OCI-M1 (cell line): ENCODE measurements at regions not wholly inside any gene's neighbourhood (a gene's known extent, or its start where the extent isn't known, plus 50 kb on each side); places are given as distances from the start of the nearest gene placed in this dataset.
"Not testable (repeated sequence)": the region's sequence is repeated elsewhere in the genome, so short reads cannot be mapped to it uniquely, and the experiment has no call there.

Source experiments
- DNase-seq: peaks from one replicate; lab custom pipeline; 2025; lab: John Stamatoyannopoulos, UW

DNA sequence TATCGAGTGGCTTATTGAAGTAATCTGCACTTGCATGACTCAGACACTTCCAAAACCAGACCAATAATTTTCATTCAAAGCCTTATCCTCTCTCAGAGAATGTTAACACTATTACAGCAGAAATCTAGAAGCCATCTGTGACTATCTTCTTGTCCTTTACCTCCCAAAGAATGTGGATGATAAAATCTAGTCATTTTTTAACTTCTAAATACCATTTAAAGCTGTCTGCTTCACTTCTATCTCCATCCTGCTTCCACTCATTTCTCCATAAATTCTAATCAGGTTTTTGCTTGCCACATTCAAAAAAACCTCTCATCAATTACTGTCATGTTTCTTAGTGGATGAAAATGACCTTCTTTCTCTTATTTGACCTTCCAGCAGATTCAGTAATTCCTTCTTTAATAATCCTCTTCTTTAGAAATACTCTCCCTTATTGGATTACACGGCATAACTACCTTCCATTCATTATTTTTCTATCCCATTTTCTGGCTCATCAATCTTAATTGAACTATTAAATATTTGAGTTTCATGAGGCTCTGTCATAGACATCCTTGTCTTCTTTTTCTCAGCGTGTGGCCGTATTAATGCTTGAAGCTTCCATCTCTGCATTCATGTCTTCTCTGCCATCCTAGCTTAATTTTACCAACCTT lies 1999.4 kb downstream of the MRPL39 start:
- no peak for DNase-seq

- no peak for DNase-seq
These were observed 2005.7 kb downstream of the MRPL39 start for GRCh38 chr21:23601549-23601948.

- DNase-seq, result no peak
These were observed 2013.7 kb downstream of the MRPL39 start for GRCh38 chr21:23593582-23593981.

- DNase-seq, result no peak
These were observed 2021.9 kb downstream of the MRPL39 start for GRCh38 chr21:23585419-23585818.

DNA sequence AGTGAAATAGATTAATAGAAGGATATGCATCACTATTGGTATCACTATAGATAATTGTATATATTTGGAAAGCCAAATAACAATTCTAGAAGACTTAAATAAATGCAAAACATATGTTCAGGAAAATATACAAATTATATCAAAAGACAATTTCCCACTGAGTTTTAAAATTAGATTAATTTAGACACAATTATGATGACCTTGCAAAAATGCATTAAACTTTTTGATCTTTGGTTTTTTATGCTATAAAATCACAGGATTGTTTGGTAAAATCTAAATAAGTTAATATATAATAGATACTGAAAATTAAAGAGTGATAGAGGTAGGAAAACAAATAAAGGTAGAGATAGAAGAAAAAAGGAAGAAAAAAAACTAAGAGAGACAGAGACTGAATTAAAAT lies 2027.7 kb downstream of the MRPL39 start:
- DNase-seq, result no peak

- peak; percentile 11 for DNase-seq
These were observed 2029.3 kb downstream of the MRPL39 start for GRCh38 chr21:23578027-23578426.

DNA sequence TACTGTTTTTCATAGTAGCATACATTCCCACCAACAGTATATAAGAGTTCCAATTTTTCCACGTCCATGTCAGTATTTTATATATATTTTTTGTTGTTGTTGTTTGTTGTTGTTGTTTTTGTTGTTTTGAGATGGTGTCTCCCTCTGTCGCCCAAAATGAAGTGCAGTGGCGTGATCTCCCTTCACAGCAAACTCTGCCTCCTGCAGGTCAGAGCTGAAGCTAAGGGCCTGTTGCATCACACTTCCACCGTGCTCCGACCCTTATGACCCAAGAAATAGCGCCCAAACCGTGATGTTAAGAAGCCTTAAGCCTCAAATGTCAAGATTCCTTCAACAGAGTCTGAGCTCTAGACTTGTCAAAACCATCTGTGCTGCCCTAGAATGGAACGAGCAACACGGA lies 2032.3 kb downstream of the MRPL39 start:
- no peak for DNase-seq

DNA sequence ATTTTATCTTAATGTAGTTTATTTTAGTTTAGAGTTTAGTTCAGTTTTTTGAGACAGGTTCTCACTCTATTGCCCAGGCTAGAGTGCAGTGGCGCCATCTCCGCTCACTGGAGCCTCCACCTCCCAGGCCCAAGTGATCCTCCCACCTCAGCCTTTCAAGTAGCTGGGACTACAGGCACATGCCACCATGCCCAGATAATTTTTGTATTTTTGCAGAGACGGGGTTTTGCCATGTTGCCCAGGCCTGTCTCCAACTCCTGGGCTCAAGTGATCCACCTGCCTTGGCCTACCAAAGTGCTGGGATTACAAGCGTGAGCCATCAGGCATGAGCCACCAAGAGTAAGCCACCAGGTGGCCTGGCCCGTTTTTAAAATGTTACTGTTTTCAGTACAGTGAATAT lies 2058.4 kb downstream of the MRPL39 start:
- DNase-seq, result not testable (repeated sequence)

DNA sequence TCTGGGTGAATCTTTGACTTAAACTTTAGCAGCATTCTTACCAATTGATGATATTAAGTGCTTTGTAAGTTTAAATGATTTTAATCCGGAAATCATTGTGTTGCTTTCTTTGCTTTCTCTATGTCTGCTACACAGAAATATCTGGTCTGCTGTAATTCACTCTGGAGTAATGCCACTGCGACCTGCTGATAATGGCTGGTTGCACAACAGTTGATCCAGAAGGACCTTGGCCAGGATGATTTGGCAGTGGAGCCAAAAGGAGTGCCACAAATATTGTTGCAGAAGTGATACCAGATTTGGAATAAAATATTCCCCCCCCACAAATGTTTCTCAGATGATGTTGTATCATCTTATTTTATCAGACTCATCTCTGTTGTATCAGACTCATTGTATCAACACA lies 2063.9 kb downstream of the MRPL39 start:
- peak; percentile 83 for DNase-seq

- no peak for DNase-seq
These were observed 2065.2 kb downstream of the MRPL39 start for GRCh38 chr21:23542097-23542496.

GRCh38 chr21:23541571-23541970 lies 2065.7 kb downstream of the MRPL39 start:
- no peak for DNase-seq

- peak; percentile 35 for DNase-seq
These were observed 2072.4 kb downstream of the MRPL39 start for GRCh38 chr21:23534850-23535249.

DNA sequence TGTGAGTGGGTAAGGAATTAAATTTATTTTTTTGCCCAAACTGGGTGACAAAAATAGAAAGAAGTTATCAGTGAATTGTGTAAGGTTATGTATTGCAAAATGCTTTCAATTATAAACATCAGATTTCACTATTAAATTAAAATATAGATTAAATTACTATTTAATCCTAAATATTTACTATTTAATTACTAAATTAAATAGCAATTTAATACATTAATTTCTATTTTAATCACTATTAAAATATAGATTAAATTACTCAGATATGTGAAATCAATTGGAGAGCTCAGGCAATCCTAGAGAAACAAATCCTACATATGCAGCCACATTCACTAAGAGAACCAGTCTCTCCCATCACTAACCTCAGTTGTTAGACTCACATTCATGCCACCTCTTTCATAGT lies 2075.8 kb downstream of the MRPL39 start:
- no peak for DNase-seq

DNA sequence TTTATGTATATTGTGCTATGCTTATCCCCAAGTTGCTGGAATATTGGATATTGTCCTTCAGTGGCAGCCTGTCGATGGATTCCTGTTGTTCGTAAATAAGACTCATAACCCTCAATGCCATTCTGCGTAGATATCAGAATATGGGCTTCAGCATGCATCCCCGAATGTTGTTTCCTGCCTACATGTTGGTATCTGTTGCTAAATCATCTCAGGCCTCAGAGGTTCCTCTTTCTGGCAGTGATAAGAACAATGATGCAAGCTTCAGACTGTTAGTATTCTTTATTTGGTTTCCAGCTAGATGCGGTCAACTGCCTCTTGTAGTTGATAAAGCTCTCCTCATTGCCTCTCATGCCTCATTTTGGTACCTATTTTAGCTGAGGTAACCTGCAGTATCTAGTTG lies 2082.6 kb downstream of the MRPL39 start:
- DNase-seq, result peak; percentile 88

GRCh38 chr21:23522751-23523150 lies 2084.5 kb downstream of the MRPL39 start:
- DNase-seq, result peak; percentile 41

- no peak for DNase-seq
These were observed 2099.8 kb downstream of the MRPL39 start for GRCh38 chr21:23507501-23507900.

- no peak for DNase-seq
These were observed 2110.6 kb downstream of the MRPL39 start for GRCh38 chr21:23496729-23497128.

- no peak for DNase-seq
These were observed 2119.0 kb downstream of the MRPL39 start for GRCh38 chr21:23488245-23488644.

DNA sequence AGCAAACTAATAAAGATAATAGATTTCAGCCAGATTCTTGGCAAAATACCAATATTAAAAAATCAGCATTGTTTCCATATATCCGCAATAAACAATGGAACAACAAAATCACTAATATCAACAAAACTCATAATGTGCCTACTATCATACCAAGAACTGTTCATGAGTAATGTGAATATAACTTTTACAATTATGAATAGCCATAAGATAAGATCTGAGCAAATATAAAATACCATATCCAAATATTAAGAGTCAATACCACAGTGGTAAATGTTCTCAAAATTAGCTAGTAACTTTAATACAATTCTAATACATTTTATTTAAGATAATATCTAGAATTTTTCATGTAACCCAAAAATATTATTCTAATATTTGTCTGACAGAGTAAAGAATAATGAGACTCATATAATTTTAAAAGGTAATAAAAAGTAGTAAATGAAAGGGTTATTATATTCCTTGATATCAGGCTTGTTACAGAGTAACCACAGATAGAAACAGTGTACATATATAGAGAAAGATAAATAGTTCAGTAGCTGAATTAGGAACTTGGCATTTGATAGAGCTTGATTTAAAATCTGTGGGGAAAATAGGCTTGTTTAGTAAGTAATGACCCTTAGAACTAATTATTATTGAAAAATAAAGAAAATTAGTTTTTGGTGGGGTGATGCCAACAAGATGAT lies 2126.6 kb downstream of the MRPL39 start:
- DNase-seq, result no peak

GRCh38 chr21:23478381-23478780 lies 2128.9 kb downstream of the MRPL39 start:
- DNase-seq, result no peak

GRCh38 chr21:23475281-23476219 lies 2131.7 kb downstream of the MRPL39 start:
- DNase-seq, result no peak

DNA sequence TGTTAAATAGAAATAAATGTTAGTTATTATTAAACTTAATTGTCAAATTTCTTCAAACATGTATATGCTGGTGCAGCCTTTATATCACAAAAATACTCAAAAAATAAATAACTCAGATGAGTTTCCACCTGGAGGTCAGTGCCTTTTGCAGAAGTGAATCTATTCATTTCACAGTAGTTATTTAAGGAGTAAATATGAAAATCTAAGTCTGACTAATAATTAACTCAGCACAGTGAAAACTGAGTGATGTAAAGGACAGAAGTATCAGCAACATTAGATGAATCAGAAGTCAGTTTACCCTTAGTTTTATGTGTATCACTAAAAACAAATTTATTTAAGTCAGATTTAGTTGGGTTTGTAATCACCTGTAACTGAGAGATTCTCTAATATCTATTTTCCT lies 2135.4 kb downstream of the MRPL39 start:
- DNase-seq, result no peak

DNA sequence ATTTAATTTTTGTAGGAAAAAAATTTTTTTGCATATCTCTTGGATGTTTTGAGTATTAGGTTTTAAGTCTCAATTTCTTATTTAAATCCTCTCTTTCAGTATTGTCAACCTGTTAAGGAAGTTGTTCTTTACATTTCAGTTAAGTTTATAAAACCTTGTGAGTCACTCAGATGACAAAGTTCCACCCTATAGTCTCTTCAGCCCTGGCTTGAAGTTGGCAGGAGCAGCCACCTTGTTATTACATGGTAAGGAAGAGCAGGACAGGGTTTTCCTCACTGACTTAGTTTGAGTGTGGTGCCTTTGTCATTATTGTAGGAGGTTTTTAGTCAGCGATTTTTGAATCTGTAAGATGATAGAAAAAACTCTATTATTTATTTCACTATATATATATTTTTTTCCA lies 2143.9 kb downstream of the MRPL39 start:
- no peak for DNase-seq
